Stimulated activated CD8-positive, alpha-beta memory T cell treated with anti-CD3 and anti-CD28 coated beads, Interleukin-4, amount 100 ng/mL, for 1 hour (primary cell): ENCODE measurements at regions not wholly inside any gene's neighbourhood (a gene's known extent, or its start where the extent isn't known, plus 50 kb on each side); places are given as distances from the start of the nearest gene placed in this dataset.
"Not testable (repeated sequence)": the region's sequence is repeated elsewhere in the genome, so short reads cannot be mapped to it uniquely, and the experiment has no call there.

Experiments used
- DNase-seq, 2 donors: peaks; one replicate each; pipeline ENCODE4 v3.0.0-alpha.2; 2020; ENCODE audit warnings: low read depth in 2 of 2, low spot score in 1 of 2

DNA sequence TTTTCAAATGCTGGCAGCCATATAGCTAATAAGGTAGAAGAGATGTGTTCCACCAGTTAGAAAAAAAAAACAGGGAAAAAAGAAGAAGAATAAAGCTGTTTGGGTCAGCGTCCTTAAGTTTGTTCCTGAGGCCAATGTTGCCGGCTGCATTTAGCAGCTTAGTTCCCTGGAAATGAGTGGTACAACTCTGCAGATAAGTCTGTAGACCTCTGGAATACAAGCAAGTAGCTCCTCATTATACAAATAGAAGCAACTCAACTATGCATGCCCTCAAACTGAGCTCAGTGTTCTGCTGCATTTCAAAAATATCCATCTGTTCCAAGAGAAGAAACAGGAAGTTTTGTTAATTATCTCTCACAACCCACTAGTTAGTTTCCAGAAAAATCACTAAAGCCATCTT, 181.2 kb upstream of the PKN2 start:
- DNase-seq = no peak

DNA sequence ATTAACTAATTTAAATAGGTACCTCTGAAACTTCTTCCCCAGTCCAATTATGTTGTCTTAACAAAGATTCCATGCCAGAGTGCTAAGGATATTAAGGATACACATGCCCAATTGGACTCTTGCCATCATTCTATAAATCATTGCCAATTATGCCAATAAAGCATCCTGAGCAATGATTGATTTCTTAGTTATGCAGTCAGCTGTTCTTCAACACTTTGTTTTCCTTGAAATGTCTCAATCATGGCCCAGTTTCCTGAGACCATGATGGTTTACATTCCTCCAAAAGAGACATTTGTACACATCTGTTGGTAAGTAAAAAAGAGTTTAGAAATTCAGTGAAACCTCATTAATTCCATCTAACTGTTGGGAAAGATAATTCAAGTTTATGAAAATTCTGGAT, 180.4 kb upstream of the PKN2 start:
- no peak for DNase-seq

DNA sequence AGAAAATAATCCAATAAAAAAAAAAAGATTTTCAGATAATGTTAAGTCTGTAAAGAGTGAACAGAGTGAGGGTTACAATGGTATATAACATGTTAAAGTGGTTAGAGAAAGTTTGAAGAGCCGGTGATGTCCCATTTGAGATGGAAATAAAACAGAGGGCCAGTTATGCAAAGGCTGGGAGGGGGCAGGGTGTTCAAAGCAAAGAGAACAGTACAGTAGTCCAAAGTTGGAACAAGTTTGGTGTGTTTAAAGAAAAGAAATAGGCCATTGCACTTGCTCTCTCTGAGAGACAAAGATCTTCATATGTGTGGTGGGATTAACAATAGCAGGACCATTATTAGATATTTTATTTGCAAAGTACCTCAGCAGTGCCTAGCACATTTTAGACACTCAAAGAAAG, 179.5 kb upstream of the PKN2 start:
- DNase-seq = no peak

DNA sequence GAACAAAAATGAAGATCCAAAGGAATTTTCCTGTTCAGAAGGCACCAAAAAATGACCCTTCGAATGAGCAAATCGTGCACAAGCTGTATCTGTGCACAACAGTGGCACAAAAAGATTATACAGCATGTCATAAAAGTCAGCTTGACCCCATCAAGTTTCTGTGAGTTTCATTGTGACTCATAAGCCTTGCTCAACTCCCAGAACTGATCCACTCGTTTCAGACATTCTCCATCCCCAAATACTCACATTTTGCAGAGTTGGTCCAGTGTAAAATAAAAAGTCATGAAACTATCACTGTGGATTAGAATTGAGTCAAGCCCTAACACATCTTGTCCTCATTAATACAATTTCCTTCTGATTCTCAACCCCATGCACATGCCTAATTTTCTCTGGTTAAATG, 174.7 kb upstream of the PKN2 start:
- DNase-seq = no peak

DNA sequence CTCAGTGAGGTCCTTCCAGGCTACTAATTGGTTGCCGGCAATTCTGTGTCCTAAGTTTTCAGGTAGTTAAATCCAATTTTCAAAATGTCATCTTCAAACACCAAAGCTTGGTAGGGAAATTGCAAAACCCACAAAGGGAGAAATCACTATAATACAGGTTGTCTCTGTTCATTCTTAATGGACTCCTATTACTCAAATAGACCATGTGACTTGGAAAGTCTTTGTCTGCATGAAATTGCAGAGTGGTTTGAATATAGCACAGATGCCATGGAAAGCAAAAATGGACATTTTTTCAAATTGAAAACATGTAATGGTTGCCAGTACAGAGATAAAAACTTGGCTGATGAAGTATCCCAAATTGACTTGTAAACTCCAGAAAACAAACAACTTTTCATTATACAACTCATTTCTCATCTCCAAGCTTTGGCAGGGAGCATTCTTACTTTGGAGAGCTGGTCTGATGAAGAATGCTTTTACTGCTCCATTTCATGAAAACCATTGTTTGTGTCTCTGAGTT, 169.5 kb upstream of the PKN2 start:
- no peak for DNase-seq

DNA sequence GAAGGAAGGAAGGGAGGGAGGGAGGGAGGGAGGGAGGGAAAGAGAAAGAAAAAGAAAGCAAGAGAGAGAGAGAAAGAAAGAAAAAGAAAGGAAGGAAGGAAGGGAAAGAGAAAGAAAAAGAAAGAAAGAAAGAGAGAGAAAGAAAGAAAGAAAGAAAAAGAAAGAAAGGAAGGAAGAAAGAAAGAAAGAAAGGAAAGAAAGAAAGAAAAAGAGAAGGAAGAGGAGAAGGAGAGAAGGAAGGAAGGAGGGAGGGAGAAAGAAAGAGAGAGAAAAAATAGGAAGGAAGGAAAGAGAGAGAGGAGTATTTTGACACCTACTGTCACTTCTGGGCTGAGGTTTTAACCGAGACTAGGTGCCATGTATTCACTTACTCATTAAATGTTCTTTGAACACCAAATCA, 166.6 kb upstream of the PKN2 start:
- DNase-seq = not testable (repeated sequence)

DNA sequence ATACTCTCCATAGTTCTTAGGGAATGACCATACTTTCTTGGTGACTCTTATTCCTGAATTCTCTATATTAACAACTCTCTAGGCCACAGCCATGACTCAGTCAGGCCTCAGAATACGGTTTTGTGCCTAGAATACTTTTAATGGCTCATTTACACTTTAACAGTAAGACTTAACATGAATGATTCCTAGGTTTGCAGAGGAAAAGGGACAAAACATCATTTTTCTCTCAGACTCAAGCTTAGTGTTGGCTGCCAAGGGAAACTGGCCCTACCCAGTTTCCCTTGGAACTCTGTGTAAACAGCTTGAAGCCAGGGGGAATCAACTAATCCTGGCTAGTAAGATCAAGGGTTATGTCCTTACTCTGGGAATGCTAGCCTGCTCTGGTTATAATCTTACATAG, 164.9 kb upstream of the PKN2 start:
- DNase-seq = no peak

DNA sequence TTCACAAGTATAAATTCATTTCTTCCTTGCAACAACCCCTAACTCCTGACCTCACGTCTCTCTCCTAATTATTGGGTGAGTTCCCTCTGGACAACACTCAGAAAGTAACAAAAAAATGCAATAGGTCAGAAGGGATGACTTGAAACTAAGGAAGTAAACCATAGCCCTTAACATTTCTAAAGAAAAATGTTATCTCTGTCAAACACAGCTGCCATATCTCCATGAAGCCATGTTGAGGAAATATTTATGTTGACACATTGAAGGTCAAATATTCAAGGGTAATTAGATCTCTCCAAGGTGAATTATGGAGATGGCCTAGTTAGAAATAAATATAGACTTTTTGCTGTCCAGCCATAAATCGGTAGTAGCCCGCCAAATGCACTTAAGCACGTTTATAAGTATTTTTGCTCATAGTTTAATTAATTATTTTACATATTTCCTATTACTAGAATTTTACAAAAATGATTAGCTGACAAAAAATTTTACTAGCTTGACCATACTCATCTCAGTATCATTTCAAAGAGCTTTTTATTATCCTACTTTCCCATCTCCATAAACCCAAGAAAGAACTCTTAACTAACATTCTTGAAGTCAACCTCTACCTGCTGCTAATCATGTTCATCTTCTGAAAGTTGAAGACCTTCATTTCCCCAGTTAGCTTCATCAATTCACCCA, 160.1 kb upstream of the PKN2 start:
- DNase-seq = no peak

DNA sequence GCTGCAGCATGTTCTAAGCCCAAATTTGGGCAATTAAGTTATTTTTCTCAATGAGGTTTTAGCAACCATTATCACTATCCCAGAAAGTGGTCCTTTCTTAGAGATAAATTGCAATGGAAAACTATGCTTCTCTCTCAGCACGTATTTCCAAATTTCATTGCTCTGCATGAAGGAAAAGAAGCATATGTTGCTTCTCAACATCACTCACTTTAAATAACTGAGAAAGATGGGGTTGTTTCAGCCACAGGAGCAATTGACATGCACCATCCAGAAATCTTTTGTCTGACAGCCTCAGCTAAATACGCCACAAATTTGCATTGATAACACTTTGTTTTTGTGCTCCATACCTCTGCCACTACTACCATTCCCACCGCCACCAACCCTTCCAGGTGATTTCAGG, 157.6 kb upstream of the PKN2 start:
- DNase-seq = no peak

DNA sequence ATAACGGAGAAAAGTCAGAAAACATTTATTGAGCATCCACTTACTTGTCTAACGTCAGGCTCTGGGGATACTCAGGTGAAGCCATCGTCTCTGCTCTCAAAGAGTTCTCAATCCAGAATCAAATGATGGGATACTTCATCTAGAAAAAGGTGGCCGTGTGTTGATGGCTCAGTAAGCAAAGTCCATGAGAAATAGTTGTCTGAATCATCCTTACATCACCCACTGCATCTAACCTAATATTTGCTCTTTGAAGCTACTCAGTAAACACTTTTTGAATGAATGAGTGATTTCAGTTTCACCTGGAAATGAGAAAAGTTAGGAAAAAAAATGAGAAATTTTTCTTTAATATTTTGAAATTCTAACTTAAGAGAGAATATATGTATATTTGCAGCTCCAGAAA, 155.3 kb upstream of the PKN2 start:
- no peak for DNase-seq

DNA sequence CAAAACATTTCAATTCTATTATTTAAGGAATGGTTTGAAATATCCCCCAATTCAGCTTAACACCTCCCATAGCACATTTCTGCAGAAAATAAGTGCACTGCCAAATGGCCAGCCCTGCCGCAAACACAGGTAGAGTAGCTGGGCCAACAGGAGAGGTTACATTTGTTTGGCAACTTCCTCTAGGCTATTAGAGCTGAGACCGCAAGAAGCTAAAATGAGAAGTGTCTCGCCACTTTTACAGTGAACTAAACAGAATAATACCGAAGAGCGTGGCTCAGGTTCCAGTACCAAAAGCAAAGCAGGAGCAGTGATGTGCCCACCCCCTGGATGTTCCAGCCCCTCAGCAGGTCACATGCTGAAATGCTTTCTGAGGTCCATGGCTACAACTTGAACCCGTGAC, 154.5 kb upstream of the PKN2 start:
- no peak for DNase-seq

DNA sequence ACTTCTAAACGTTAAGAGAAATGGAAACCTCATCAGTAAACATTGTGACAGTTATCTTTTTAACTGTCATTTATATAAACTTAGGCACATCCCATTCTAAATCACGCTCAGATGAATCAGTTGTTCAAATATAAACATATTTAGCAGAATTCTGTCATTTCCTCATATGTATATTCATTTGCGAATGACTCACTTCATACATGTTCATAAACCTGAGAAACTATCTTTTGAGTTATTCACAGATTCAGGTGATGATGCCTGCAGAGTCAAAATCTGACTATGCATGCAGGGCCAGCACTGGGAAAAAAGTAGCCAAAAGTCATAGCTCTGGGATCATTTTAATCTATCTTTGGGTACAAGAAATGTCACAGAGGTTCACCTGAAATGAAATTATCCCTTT, 153.8 kb upstream of the PKN2 start:
- no peak for DNase-seq

DNA sequence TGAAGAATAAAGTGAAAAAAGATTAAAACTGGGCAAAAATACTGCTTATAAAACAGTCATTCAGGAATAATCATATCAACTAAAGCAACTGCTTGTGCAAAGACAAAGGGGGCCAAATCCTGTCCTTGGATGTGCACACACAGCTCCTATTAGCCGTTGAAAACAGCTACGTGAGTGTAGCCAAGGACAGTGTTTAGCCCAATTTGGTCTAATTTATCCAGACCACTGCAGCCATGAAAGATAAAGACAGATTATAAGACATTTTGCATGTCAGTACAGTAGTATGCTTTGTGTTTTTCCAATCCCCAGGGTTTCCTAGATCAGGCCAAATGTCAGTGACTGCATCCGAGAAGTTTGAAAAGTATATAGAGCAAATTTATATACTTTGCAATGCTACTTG, 146.3 kb upstream of the PKN2 start:
- DNase-seq = no peak

DNA sequence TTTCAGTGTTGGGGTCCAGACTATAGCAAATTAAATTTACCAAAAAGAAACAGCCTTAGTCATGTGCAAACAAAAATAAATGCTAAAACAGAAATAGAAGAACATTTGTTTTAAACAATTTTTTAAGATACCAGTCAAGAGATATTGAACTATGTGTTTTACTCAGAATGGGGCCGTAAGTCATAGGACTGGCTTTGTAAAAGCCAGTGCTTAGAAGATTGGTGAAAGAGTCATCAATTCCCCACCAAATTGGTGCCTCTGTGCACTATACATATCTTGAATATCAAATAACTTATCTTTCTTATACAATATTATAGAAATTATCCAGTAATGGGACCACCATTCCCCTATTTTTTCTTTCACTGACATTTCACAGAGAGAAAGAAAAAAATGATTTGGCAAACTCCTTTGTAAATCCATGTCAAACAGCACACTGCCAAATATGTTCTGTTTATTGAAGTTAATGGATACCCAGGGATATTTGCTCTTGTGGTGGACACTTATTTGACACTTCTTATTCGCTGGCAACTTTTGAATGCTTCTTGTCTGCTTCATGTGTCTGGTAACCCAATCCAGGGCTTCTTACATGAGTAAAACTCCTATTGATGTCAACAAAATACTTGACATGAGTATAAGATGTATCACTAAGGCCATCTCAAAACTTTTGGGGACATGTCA, 145.7 kb upstream of the PKN2 start:
- DNase-seq = no peak

DNA sequence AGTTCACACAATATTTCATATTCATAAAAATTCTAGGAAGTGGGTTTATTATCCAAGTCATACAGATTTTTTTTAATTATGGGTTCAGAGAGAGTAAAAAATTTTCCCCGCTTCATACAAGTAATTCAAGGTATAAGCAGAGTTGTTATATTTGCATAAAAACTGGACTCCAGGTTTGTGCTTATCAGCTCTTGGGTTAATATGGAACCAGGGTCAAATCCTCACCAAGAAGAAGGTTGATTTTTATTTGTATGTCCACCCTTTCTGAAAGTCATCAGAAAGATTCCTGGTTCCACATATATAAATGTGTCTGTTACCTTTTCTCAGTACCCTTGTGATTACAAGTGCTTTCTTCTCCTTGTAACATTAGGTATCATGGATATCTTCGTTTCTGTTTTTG, 143.8 kb upstream of the PKN2 start:
- no peak for DNase-seq

DNA sequence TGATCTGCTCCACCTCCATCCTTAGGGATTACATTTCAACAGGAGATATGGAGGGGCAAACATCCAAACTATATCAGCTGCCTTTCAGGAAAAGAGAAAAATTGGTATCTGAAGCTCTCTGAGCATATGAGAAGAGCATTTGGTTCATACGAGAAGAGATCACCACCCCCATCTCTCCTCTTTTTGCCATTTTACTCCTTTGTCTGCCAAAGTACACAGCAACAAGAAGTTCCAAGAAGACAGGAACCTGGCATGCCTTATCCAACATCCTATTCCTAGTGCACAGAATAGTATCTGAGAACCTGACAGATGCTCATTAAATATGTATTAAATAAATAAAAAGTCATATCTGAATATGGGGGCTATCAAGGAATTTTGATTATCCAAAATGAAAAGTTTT, 142.5 kb upstream of the PKN2 start:
- no peak for DNase-seq

DNA sequence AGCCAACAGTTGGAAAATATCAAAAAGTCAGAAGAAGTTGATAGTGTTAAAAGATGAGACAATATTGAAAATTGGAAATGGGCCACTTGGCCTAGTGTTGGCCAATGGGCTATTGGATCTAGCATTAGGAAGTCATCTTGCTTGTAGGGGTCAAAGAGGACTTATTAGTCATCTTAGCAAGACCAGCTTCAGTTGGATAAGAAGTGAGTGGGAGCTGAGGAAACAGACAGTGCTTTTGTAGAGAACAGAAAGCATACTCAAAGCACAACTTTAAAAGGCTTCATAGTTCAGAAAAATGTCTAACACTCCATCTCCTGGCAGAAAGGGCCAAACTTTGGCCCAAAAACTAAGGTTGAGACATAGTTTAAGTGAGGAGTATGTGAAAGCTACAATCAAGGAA, 139.9 kb upstream of the PKN2 start:
- DNase-seq = no peak

DNA sequence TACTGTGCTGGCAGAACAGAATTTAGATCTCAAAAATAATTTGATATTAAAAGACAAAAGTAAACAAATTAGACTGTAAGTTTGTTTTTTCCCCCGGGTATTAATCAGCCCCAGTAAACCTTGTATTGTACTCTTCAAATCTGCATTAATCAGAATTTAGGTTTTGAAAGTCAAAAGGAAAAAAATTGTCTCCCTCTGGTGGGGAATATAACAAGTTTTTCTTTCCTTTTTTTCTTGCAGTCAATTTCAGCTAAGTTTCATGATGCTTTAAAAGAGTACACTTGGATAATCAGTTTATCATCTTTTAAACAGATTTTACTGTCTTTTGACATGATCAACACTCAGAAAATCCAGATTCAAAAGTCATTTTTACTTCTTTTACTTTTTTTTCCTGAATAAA, 134.5 kb upstream of the PKN2 start:
- no peak for DNase-seq

DNA sequence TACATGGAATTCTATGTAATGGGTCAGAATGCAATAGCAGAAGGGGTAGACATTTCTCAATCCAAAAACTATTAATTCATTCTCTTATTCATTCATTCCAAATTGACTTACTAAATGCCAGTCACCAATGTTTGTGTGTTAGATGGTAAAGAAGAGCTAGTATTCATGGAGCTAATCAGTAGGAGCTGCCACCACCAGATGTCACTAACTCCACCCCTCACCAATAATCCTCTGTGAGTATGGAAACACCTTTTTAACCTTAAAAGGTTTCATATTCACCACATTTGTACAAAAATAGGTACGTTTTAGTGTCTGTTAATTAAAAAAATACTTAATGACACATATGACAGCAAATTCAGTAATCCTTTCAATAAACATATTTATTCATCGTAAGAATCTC, 131.8 kb upstream of the PKN2 start:
- DNase-seq = no peak

DNA sequence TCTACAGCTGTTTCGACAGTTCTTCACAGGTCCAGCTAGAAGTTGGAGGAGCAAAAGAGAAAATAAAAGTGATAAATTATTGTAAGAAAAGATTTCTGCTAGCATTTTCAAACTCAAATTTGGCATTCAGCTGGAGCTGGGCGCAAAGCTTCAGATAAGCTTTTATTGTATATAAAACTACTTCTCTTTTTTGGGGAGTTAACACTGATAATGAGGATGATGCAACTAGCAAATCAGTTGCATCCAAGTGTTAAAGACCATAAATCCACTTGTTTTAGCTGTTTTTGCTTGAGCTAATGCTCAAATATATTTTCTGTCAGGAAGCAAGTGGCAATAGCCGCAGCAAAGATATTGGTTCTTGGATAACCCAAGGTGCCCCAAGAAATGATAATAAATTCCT, 127.1 kb upstream of the PKN2 start:
- DNase-seq = no peak

DNA sequence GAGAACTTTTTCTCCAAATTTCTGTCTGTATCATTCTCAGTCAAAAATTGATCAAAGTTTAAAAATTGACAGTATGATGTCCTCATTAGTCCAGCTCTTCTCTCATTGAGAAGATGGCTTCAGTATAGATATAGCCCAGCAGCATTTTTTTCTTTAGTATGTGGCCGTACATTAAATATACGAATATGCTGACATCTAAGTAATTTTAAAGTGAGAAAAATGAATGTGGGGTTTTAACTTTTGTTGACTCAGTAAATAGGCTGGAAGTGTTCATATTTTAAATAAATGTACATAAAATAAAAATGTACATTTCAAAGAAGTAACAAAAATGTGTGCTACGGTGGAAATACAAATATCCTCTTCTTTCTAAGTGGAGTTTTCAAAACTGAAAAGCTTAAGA, 123.5 kb upstream of the PKN2 start:
- no peak for DNase-seq

DNA sequence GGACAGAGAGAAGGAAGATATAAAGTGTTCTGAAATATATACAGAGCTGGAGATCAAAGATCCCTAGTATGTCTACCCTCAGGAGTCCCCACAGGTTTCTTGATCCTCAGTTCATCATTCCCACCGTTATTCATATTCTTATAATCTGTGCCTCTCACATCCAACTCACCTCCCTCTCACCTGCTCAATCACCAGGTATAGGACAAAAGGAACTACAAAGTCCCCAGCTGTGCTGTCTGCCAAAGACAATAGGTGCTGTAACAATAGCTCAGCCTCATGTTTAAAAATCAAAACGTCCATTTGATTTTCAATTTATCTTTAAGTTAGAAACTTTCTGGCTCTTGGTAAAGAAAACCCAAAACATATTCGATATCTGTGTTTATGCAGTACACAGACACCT, 121.1 kb upstream of the PKN2 start:
- no peak for DNase-seq
